ENCODE measurements at regions not wholly inside any gene's neighbourhood (a gene's known extent, or its start where the extent isn't known, plus 50 kb on each side); places are given as distances from the start of the nearest gene placed in this dataset.
"Not testable (repeated sequence)": the region's sequence is repeated elsewhere in the genome, so short reads cannot be mapped to it uniquely, and the experiment has no call there.

DNA sequence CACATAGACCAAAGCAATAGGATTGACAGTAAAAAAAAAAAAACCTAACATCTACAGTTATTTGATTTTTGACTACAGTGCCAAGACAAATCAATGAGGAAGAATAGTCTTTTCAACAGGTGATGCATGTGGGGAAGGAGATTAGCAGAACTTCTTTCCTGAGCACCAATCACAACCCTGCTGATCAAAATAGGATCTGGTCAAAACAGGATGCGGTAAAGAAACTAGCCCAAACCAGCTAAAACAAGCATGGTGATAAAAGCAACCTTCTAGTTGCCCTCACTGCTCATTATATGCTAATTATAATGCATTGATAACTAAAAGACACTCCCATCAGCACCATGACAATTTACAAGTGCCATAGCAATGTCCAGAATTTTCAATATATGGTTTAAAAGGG is 667.5 kb downstream of the GRXCR1 start:
- no peak overlapping the region for H3K4me3 ChIP-seq (ENCODE audit: low read length)
- no peaks in the 10 kb centered on the region for H3K4me1 ChIP-seq (ENCODE audit: insufficient read depth, low read length)
- H3K27ac ChIP-seq (ENCODE audit: low read length): no peak overlapping the region
- H3K9ac ChIP-seq (ENCODE audit: low read depth, low read length): no peak overlapping the region
- H3K36me3 ChIP-seq (ENCODE audit: insufficient read depth, low read depth, low read length): no peaks in the 10 kb centered on the region
- H3K9me3 ChIP-seq (ENCODE audit: insufficient read depth, low read depth, low read length): peaks cover 9% of the 10 kb centered on the region; the same call in 1 of the 2 replicates
- no peaks in the 10 kb centered on the region for H3K27me3 ChIP-seq (ENCODE audit: insufficient read depth, low read length)

- no peaks in the 10 kb centered on the region for H3K27me3 ChIP-seq (ENCODE audit: insufficient read depth, low read length)
- no peak overlapping the region for H3K4me3 ChIP-seq (ENCODE audit: low read length)
- H3K4me1 ChIP-seq (ENCODE audit: insufficient read depth, low read length): no peaks in the 10 kb centered on the region
- no peak overlapping the region for H3K9ac ChIP-seq (ENCODE audit: low read depth, low read length)
- no peaks in the 10 kb centered on the region for H3K36me3 ChIP-seq (ENCODE audit: insufficient read depth, low read depth, low read length)
- 0 out of 2 replicates have a peak, but pooled peaks cover 3% of the 10 kb centered on the region for H3K9me3 ChIP-seq (ENCODE audit: insufficient read depth, low read depth, low read length)
- no peak overlapping the region for H3K27ac ChIP-seq (ENCODE audit: low read length)
These were observed 671.6 kb downstream of the GRXCR1 start for GRCh38 chr4:43564107-43564506.

DNA sequence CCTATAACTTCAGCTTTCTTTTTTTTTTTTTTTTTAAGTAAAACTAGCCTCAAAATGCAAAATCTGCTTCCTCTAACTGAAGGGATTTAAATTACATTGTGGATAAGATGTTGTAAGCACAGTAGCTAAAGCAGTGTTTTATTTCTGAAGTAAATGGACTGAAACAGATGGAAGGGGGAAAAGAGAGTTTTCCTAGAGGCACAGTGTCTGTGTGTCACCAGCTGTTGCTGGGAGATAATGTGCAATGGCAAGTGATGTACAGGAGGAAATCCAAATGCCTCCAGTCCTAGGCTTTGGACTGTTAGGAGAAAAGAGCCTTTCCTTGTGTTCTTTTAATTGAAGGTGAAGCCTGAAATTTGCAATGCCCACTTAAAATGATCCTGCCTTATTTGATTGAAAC is 672.1 kb downstream of the GRXCR1 start:
- no peak overlapping the region for H3K9ac ChIP-seq (ENCODE audit: low read depth, low read length)
- H3K27me3 ChIP-seq (ENCODE audit: insufficient read depth, low read length): no peaks in the 10 kb centered on the region
- no peaks in the 10 kb centered on the region for H3K4me1 ChIP-seq (ENCODE audit: insufficient read depth, low read length)
- H3K27ac ChIP-seq (ENCODE audit: low read length): no peak overlapping the region
- H3K4me3 ChIP-seq (ENCODE audit: low read length): no peak overlapping the region
- H3K9me3 ChIP-seq (ENCODE audit: insufficient read depth, low read depth, low read length): 0 out of 2 replicates have a peak, but pooled peaks cover 3% of the 10 kb centered on the region
- H3K36me3 ChIP-seq (ENCODE audit: insufficient read depth, low read depth, low read length): no peaks in the 10 kb centered on the region

- H3K9me3 ChIP-seq (ENCODE audit: insufficient read depth, low read depth, low read length): no peaks in the 10 kb centered on the region
- no peak overlapping the region for H3K9ac ChIP-seq (ENCODE audit: low read depth, low read length)
- no peak overlapping the region for H3K27ac ChIP-seq (ENCODE audit: low read length)
- H3K27me3 ChIP-seq (ENCODE audit: insufficient read depth, low read length): no peaks in the 10 kb centered on the region
- no peak overlapping the region for H3K4me3 ChIP-seq (ENCODE audit: low read length)
- H3K4me1 ChIP-seq (ENCODE audit: insufficient read depth, low read length): no peaks in the 10 kb centered on the region
- H3K36me3 ChIP-seq (ENCODE audit: insufficient read depth, low read depth, low read length): no peaks in the 10 kb centered on the region
These were observed 675.1 kb downstream of the GRXCR1 start for GRCh38 chr4:43567644-43568043.

GRCh38 chr4:43586813-43587212 is 694.3 kb downstream of the GRXCR1 start:
- no peaks in the 10 kb centered on the region for H3K4me1 ChIP-seq (ENCODE audit: insufficient read depth, low read length)
- H3K27me3 ChIP-seq (ENCODE audit: insufficient read depth, low read length): no peaks in the 10 kb centered on the region
- no peak overlapping the region for H3K9ac ChIP-seq (ENCODE audit: low read depth, low read length)
- no peaks in the 10 kb centered on the region for H3K9me3 ChIP-seq (ENCODE audit: insufficient read depth, low read depth, low read length)
- H3K36me3 ChIP-seq (ENCODE audit: insufficient read depth, low read depth, low read length): no peaks in the 10 kb centered on the region
- H3K27ac ChIP-seq (ENCODE audit: low read length): no peak overlapping the region
- H3K4me3 ChIP-seq (ENCODE audit: low read length): no peak overlapping the region

DNA sequence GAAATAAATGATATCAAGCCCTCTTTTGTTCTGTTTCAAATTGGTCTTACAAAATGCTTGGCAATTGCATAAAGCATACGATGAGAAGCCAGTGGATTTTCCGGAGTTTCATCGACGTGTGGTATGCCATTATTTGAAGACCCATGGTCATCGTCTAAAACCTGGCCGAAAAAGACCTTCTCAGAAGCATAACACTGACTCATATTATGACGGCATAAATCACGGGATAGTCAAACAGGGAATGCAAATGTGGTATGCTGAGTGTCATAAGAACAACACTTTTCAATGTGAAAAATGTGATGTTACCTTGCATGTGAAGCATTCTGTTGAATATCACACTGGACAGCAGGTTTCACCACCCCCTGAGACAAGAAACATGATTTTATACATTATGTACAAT is 695.2 kb downstream of the GRXCR1 start:
- Histone ChIP-seq H3K27me3 (ENCODE audit: insufficient read depth, low read length) (no peaks in the 10 kb centered on the region), H3K9me3 (ENCODE audit: insufficient read depth, low read depth, low read length) (no peaks in the 10 kb centered on the region), H3K4me1 (ENCODE audit: insufficient read depth, low read length) (no peaks in the 10 kb centered on the region), H3K4me3 (ENCODE audit: low read length) (no peak overlapping the region), H3K9ac (ENCODE audit: low read depth, low read length) (no peak overlapping the region), H3K27ac (ENCODE audit: low read length) (no peak overlapping the region), H3K36me3 (ENCODE audit: insufficient read depth, low read depth, low read length) (no peaks in the 10 kb centered on the region)

DNA sequence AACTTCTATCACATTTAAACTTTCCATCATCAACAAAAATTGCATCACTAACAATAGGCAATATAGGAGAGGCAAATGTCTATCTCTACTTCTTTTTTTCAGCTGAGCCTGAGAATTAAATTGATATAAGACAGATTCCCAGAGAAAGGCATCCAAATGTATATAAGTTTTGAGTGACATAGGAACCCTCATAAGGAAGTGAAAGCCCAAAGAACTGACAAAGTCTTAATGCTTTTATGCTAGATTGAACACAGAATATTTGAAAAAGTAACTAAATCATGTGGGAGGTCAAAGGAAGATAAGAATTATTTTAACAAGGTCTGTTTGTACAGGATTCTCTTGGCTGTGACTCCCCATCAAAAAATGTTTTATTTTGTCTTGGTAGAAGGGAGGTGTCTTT is 714.9 kb downstream of the GRXCR1 start:
- Histone ChIP-seq H3K9ac (ENCODE audit: low read depth, low read length) (no peak overlapping the region), H3K27ac (ENCODE audit: low read length) (no peak overlapping the region), H3K9me3 (ENCODE audit: insufficient read depth, low read depth, low read length) (no peaks in the 10 kb centered on the region), H3K4me3 (ENCODE audit: low read length) (no peak overlapping the region), H3K27me3 (ENCODE audit: insufficient read depth, low read length) (no peaks in the 10 kb centered on the region), H3K4me1 (ENCODE audit: insufficient read depth, low read length) (no peaks in the 10 kb centered on the region), H3K36me3 (ENCODE audit: insufficient read depth, low read depth, low read length) (no peaks in the 10 kb centered on the region)

- H3K36me3 ChIP-seq (ENCODE audit: insufficient read depth, low read depth, low read length): no peaks in the 10 kb centered on the region
- H3K9me3 ChIP-seq (ENCODE audit: insufficient read depth, low read depth, low read length): no peaks in the 10 kb centered on the region
- H3K9ac ChIP-seq (ENCODE audit: low read depth, low read length): no peak overlapping the region
- H3K27me3 ChIP-seq (ENCODE audit: insufficient read depth, low read length): no peaks in the 10 kb centered on the region
- H3K27ac ChIP-seq (ENCODE audit: low read length): no peak overlapping the region
- H3K4me3 ChIP-seq (ENCODE audit: low read length): no peak overlapping the region
- H3K4me1 ChIP-seq (ENCODE audit: insufficient read depth, low read length): no peaks in the 10 kb centered on the region
These were observed 715.4 kb downstream of the GRXCR1 start for GRCh38 chr4:43607827-43608461.

- Histone ChIP-seq H3K27ac (ENCODE audit: low read length) (no peak overlapping the region), H3K27me3 (ENCODE audit: insufficient read depth, low read length) (no peaks in the 10 kb centered on the region), H3K36me3 (ENCODE audit: insufficient read depth, low read depth, low read length) (no peaks in the 10 kb centered on the region), H3K9me3 (ENCODE audit: insufficient read depth, low read depth, low read length) (peaks cover 7% of the 10 kb centered on the region), H3K4me1 (ENCODE audit: insufficient read depth, low read length) (no peaks in the 10 kb centered on the region), H3K4me3 (ENCODE audit: low read length) (no peak overlapping the region), H3K9ac (ENCODE audit: low read depth, low read length) (no peak overlapping the region)
These were observed 726.7 kb downstream of the GRXCR1 start for GRCh38 chr4:43619219-43619618.

DNA sequence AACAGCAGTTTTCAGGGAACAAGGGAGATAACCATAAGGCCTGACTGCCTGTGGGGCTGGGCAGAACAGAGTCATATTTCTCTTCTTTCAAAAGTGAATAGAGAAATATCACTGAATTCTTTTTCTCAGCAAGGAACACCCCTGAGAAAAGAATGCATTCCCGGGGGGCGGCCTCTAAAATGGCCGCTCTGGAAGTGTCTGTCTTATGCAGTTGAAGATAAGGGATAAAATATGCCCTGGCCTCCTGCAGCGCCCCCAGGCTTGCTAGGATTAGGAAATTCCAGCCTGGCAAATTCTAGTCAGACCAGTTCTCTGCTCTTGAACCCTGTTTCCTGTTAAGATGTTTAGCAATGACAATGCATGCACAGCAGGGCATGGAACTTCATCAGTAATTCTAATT is 745.4 kb downstream of the GRXCR1 start:
- H3K27me3 ChIP-seq (ENCODE audit: insufficient read depth, low read length); H3K4me3 ChIP-seq (ENCODE audit: low read length); H3K9ac ChIP-seq (ENCODE audit: low read depth, low read length); H3K4me1 ChIP-seq (ENCODE audit: insufficient read depth, low read length); H3K36me3 ChIP-seq (ENCODE audit: insufficient read depth, low read depth, low read length); H3K27ac ChIP-seq (ENCODE audit: low read length): not testable (repeated sequence)
- peaks cover 18% of the 10 kb centered on the region; the same call in 1 of the 2 replicates for H3K9me3 ChIP-seq (ENCODE audit: insufficient read depth, low read depth, low read length)

- H3K9ac ChIP-seq (ENCODE audit: low read depth, low read length): no peak overlapping the region
- H3K36me3 ChIP-seq (ENCODE audit: insufficient read depth, low read depth, low read length): no peaks in the 10 kb centered on the region
- no peak overlapping the region for H3K4me3 ChIP-seq (ENCODE audit: low read length)
- no peaks in the 10 kb centered on the region for H3K27me3 ChIP-seq (ENCODE audit: insufficient read depth, low read length)
- H3K4me1 ChIP-seq (ENCODE audit: insufficient read depth, low read length): no peaks in the 10 kb centered on the region
- no peak overlapping the region for H3K27ac ChIP-seq (ENCODE audit: low read length)
- 0 out of 2 replicates have a peak, but pooled peaks cover 4% of the 10 kb centered on the region for H3K9me3 ChIP-seq (ENCODE audit: insufficient read depth, low read depth, low read length)
These were observed 759.5 kb downstream of the GRXCR1 start for GRCh38 chr4:43651991-43652390.

DNA sequence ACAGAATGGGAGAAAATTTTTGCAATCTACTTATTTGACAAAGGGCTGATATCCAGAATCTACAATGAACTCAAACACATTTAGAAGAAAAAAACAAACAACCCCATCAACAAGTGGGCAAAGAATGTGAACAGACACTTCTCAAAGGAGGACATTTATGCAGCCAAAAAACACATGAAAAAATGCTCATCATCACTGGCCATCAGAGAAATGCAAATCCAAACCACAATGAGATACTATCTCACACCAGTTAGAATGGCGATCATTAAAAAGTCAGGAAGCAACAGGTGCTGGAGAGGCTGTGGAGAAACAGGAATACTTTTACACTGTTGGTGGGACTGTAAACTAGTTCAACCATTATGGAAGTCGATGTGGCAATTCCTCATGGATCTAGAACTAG is 767.0 kb downstream of the GRXCR1 start:
- H3K27ac ChIP-seq (ENCODE audit: low read length); H3K36me3 ChIP-seq (ENCODE audit: insufficient read depth, low read depth, low read length); H3K9me3 ChIP-seq (ENCODE audit: insufficient read depth, low read depth, low read length); H3K4me1 ChIP-seq (ENCODE audit: insufficient read depth, low read length); H3K9ac ChIP-seq (ENCODE audit: low read depth, low read length); H3K27me3 ChIP-seq (ENCODE audit: insufficient read depth, low read length); H3K4me3 ChIP-seq (ENCODE audit: low read length): not testable (repeated sequence)
